Fibroblast of the aortic adventitia (primary cell): ENCODE measurements at regions not wholly inside any gene's neighbourhood (a gene's known extent, or its start where the extent isn't known, plus 50 kb on each side); places are given as distances from the start of the nearest gene placed in this dataset.

Experiments
- DNase-seq: peaks from one replicate; pipeline ENCODE4 v3.0.0-alpha.2; 2010; ENCODE audit warnings: low read depth
- H3K4me3 ChIP-seq: 2 replicates; pipeline ENCODE4 v1.5.1; 2011; ENCODE audit warnings: low read depth, mild to moderate bottlenecking, control low read depth, low read length, moderate library complexity
- CTCF ChIP-seq: IDR thresholded peaks from 2 replicates; pipeline ENCODE4 v1.5.1; 2011; ENCODE audit warnings: mild to moderate bottlenecking, low read length, control low read depth, inconsistent platforms; ENCODE audit not compliant: insufficient read depth

- no peak overlapping the region for H3K4me3 ChIP-seq
- no peak for TF ChIP-seq CTCF
- no peak for DNase-seq
These were observed 747.1 kb upstream of the ADGRB3 start for GRCh38 chr6:67887747-67888545.

DNA sequence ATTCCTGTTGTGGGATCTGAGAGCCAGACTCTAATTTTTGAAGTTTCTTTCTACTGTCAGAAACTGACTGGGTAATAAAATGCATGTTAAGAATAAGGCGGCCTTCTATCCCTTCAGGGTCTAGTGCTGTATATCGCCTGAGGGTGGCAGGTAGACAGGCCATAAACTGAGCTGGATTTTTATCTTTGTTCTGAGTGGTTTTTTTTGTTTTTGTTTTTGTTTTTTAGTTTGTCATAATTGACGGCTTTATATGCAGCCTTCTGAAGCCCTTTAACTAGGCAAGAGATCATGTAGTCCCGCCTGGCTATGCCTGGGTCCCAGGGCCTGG, 747.7 kb upstream of the ADGRB3 start:
- no peak for TF ChIP-seq CTCF
- no peak overlapping the region for H3K4me3 ChIP-seq

GRCh38 chr6:67886840-67887292, 748.2 kb upstream of the ADGRB3 start:
- TF ChIP-seq CTCF = no peak
- H3K4me3 ChIP-seq = no peak overlapping the region
- DNase-seq = no peak

More for the DNA sequence above, 747.7 kb upstream of the ADGRB3 start:
- DNase-seq = no peak

- no peak for DNase-seq
- TF ChIP-seq CTCF = no peak
- H3K4me3 ChIP-seq = no peak overlapping the region
These were observed 748.9 kb upstream of the ADGRB3 start for GRCh38 chr6:67886036-67886707.

GRCh38 chr6:67885081-67886033, 749.7 kb upstream of the ADGRB3 start:
- DNase-seq = no peak
- no peak overlapping the region for H3K4me3 ChIP-seq
- no peak for TF ChIP-seq CTCF

DNA sequence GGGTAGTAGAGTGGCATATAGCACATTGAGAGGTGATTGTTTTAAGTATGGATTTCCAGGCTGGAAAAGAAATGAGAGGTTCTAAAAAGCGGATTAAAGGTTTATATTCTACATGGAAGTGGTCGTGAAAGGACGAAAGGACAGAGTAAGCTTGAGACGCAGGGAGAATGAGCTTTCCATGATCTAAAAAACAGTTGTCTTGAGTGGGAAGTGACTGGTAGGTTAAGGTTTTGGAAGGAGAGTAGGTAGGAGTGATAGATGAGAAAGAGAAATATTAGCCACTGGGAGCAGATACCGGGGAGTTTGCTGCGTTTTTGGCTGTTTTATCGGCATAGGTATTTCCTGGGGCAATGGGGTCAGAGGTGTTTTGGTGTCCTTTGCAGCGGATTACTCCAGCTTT, 750.6 kb upstream of the ADGRB3 start:
- no peak for TF ChIP-seq CTCF
- H3K4me3 ChIP-seq = no peak overlapping the region
- DNase-seq = no peak
